Caco-2 (cell line): ENCODE measurements at regions not wholly inside any gene's neighbourhood (a gene's known extent, or its start where the extent isn't known, plus 50 kb on each side); places are given as distances from the start of the nearest gene placed in this dataset.

ENCODE experiments used
- BruUV-seq: library from RNA; stranded (reverse); fragments of 400-500 nt; replicated peaks from 2 replicates; lab custom pipeline; 2021; lab: Mats Ljungman, UMichigan
- CTCF ChIA-PET: fragments of 300-600 bp; sonication (Branson Sonifier 250); formaldehyde crosslinking; loops from one replicate; lab custom pipeline; 2022; ENCODE audit warnings: antibody characterized with exemption; lab: Charles Lee
- POLR2A ChIA-PET: fragments of 300-600 bp; sonication (Branson Sonifier 250); formaldehyde crosslinking; loops from one replicate; lab custom pipeline; 2022; ENCODE audit warnings: antibody characterized with exemption; lab: Charles Lee
- DNase-seq, 2 experiments: peaks; one replicate each; pipeline versions ENCODE4 v3.0.0 to v3.0.0-alpha.2; 2020 to 2022
- H3K27me3 ChIP-seq: replicated peaks from 2 replicates; pipeline ENCODE4 v1.6.0; 2011; ENCODE audit warnings: low read length; ENCODE audit not compliant: control insufficient read depth, insufficient read depth
- H3K36me3 ChIP-seq: 2 replicates; pipeline ENCODE4 v1.5.1; 2011; ENCODE audit warnings: low read length; ENCODE audit not compliant: control insufficient read depth, insufficient read depth
- H3K4me1 ChIP-seq: fragments of 250-450 bp; sonication (Bioruptor Pico); 2 replicates; pipeline ENCODE4 v1.5.1; 2020; ENCODE audit warnings: mild to moderate bottlenecking
- H3K4me3 ChIP-seq: 2 replicates; pipeline ENCODE4 v1.5.1; 2011; ENCODE audit warnings: low read depth, mild to moderate bottlenecking, control low read depth, low read length
- H3K9me3 ChIP-seq: fragments of 250-450 bp; sonication (Bioruptor Pico); 2 replicates; pipeline ENCODE4 v1.5.1; 2020; ENCODE audit warnings: mild to moderate bottlenecking, moderate library complexity
- H3K27ac Mint-ChIP-seq: one replicate; pipeline ENCODE4 v1.8.0; 2022; ENCODE audit warnings: mixed read lengths; ENCODE audit not compliant: unreplicated experiment
- H3K27me3 Mint-ChIP-seq: one replicate; pipeline ENCODE4 v1.8.0; 2022; ENCODE audit warnings: mixed read lengths; ENCODE audit not compliant: insufficient read depth, unreplicated experiment
- H3K36me3 Mint-ChIP-seq: one replicate; pipeline ENCODE4 v1.8.0; 2022; ENCODE audit warnings: mild to moderate bottlenecking, mixed read lengths; ENCODE audit not compliant: insufficient read depth, unreplicated experiment
- H3K4me1 Mint-ChIP-seq: one replicate; pipeline ENCODE4 v1.8.0; 2022; ENCODE audit warnings: low read depth, mixed read lengths; ENCODE audit not compliant: unreplicated experiment
- H3K4me3 Mint-ChIP-seq: one replicate; pipeline ENCODE4 v1.8.0; 2022; ENCODE audit warnings: mild to moderate bottlenecking, moderate library complexity, mixed read lengths; ENCODE audit not compliant: unreplicated experiment
- H3K9me3 Mint-ChIP-seq: one replicate; pipeline ENCODE4 v1.8.0; 2022; ENCODE audit warnings: mixed read lengths; ENCODE audit not compliant: unreplicated experiment
- intact Hi-C: fragments of 100-400 bp; cut with micrococcal nuclease; formaldehyde crosslinking; loops from one replicate; pipeline ENCODE4 v1.10.0; 2022; ENCODE audit not compliant: unreplicated experiment
- TF ChIP-seq, protein P1 (sequence below), 2 experiments: fragments of 200-600 bp in 1 of 2; IDR thresholded peaks; 1 replicate in 1 of 2; 2 replicates in 1 of 2; pipeline versions ENCODE4 v1.5.1 to v1.8.0; 2011 to 2022; ENCODE audit warnings: antibody characterized with exemption in 1 of 2, control low read depth in 1 of 2, inconsistent platforms in 1 of 2, low read depth in 1 of 2, low read length in 1 of 2, mild to moderate bottlenecking in 1 of 2, moderate library complexity in 1 of 2; ENCODE audit not compliant: insufficient read depth in 1 of 2, severe bottlenecking in 1 of 2, unreplicated experiment in 1 of 2

GRCh38 chr9:84592918-84593317, 76.6 kb upstream of the NTRK2 start:
- TF ChIP-seq, protein P1, sequence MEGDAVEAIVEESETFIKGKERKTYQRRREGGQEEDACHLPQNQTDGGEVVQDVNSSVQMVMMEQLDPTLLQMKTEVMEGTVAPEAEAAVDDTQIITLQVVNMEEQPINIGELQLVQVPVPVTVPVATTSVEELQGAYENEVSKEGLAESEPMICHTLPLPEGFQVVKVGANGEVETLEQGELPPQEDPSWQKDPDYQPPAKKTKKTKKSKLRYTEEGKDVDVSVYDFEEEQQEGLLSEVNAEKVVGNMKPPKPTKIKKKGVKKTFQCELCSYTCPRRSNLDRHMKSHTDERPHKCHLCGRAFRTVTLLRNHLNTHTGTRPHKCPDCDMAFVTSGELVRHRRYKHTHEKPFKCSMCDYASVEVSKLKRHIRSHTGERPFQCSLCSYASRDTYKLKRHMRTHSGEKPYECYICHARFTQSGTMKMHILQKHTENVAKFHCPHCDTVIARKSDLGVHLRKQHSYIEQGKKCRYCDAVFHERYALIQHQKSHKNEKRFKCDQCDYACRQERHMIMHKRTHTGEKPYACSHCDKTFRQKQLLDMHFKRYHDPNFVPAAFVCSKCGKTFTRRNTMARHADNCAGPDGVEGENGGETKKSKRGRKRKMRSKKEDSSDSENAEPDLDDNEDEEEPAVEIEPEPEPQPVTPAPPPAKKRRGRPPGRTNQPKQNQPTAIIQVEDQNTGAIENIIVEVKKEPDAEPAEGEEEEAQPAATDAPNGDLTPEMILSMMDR (IDR thresholded peaks at IDR 0.05; ENCODE audit: insufficient read depth in 1 of 2, low read depth in 1 of 2, low read length in 1 of 2, severe bottlenecking in 1 of 2, unreplicated experiment in 1 of 2) = no peak
- ChIA-PET POLR2A (no interaction called here), CTCF (no interaction called here)
- no peaks in the 10 kb centered on the region for H3K9me3 Mint-ChIP-seq
- H3K4me1 Mint-ChIP-seq = no peaks in the 10 kb centered on the region
- Histone ChIP-seq H3K9me3 (no peaks in the 10 kb centered on the region), H3K36me3 (no peaks in the 10 kb centered on the region), H3K4me3 (no peak overlapping the region), H3K4me1 (no peaks in the 10 kb centered on the region), H3K27me3 (no peaks in the 10 kb centered on the region)
- H3K4me3 Mint-ChIP-seq = no peak overlapping the region
- no peaks in the 10 kb centered on the region for H3K36me3 Mint-ChIP-seq
- intact Hi-C loops = no loop called here
- no peak overlapping the region for H3K27ac Mint-ChIP-seq
- H3K27me3 Mint-ChIP-seq = peaks cover 17% of the 10 kb centered on the region
- no TSS peak for BruUV-seq
- no peak for DNase-seq

GRCh38 chr9:84593352-84593751, 76.2 kb upstream of the NTRK2 start:
- Mint-ChIP-seq H3K9me3 (no peaks in the 10 kb centered on the region), H3K27me3 (peaks cover 15% of the 10 kb centered on the region), H3K4me1 (no peaks in the 10 kb centered on the region), H3K36me3 (no peaks in the 10 kb centered on the region), H3K4me3 (no peak overlapping the region), H3K27ac (no peak overlapping the region)
- no peak for DNase-seq
- Histone ChIP-seq H3K36me3 (no peaks in the 10 kb centered on the region), H3K4me3 (no peak overlapping the region), H3K27me3 (no peaks in the 10 kb centered on the region), H3K4me1 (no peaks in the 10 kb centered on the region), H3K9me3 (no peaks in the 10 kb centered on the region)
- intact Hi-C loops = no loop called here
- TF ChIP-seq, protein P1 (IDR thresholded peaks at IDR 0.05; ENCODE audit: insufficient read depth in 1 of 2, low read depth in 1 of 2, low read length in 1 of 2, severe bottlenecking in 1 of 2, unreplicated experiment in 1 of 2) = no peak
- POLR2A ChIA-PET = no interaction called here
- CTCF ChIA-PET = no interaction called here
- BruUV-seq = no TSS peak

DNA sequence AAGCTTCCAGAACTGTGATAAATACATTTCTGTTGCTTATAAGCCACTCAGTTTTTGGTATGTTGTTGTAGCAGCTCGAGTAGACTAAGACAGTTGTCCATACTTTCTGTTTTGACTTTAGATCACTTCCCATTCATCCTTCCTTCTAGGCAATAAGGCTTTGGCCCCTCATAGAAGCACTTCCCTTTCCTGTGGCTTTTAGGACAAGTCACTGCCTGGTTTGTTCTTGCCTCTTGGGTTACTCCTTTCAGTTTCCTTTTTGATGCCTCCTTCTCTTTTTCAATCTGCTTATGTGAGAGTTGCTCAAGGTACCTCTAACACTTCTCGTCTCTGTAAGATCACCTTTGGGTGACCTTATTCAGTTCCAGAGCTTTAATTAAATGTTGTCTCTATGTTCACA, 72.4 kb upstream of the NTRK2 start:
- TF ChIP-seq, protein P1 (IDR thresholded peaks at IDR 0.05; ENCODE audit: insufficient read depth in 1 of 2, low read depth in 1 of 2, low read length in 1 of 2, severe bottlenecking in 1 of 2, unreplicated experiment in 1 of 2) = no peak
- no peaks in the 10 kb centered on the region for H3K36me3 ChIP-seq
- Mint-ChIP-seq H3K36me3 (no peaks in the 10 kb centered on the region), H3K27me3 (peaks cover 18% of the 10 kb centered on the region), H3K4me3 (no peak overlapping the region), H3K27ac (no peak overlapping the region), H3K9me3 (no peaks in the 10 kb centered on the region), H3K4me1 (no peaks in the 10 kb centered on the region)
- ChIA-PET CTCF (no interaction called here), POLR2A (no interaction called here)
- no peaks in the 10 kb centered on the region for H3K4me1 ChIP-seq
- H3K4me3 ChIP-seq = no peak overlapping the region
- BruUV-seq = no TSS peak
- intact Hi-C loops = no loop called here
- DNase-seq = no peak
- H3K9me3 ChIP-seq = no peaks in the 10 kb centered on the region
- H3K27me3 ChIP-seq = no peaks in the 10 kb centered on the region
